Aorta (tissue), 5 donors: ENCODE measurements at regions not wholly inside any gene's neighbourhood (a gene's known extent, or its start where the extent isn't known, plus 50 kb on each side); places are given as distances from the start of the nearest gene placed in this dataset.

Experiments
- ATAC-seq: fragments of 200-7000 bp; cut with Tn5 transposase; one replicate; pipeline ENCODE4 v1.9.1; 2022; ENCODE audit warnings: moderate library complexity; ENCODE audit not compliant: low FRiP score
- DNase-seq, 2 donors: peaks; one replicate each; pipeline ENCODE4 v3.0.0-alpha.2; 2020
- H3K27ac ChIP-seq, 2 donors: one replicate each; pipeline ENCODE4 v1.5.1; 2013; ENCODE audit warnings: low read length in 2 of 2, mild to moderate bottlenecking in 2 of 2, moderate library complexity in 2 of 2, control low read depth in 1 of 2, inconsistent platforms in 1 of 2, low read depth in 1 of 2
- H3K27me3 ChIP-seq, 2 donors: one replicate each; pipeline ENCODE4 v1.6.1; 2013; ENCODE audit warnings: control low read depth in 1 of 2, low read length in 1 of 2, mild to moderate bottlenecking in 1 of 2, moderate library complexity in 1 of 2; ENCODE audit not compliant: insufficient read depth in 2 of 2, control insufficient read depth in 1 of 2
- H3K36me3 ChIP-seq, 2 donors: one replicate each; pipeline ENCODE4 v1.6.1; 2013; ENCODE audit warnings: control low read depth in 1 of 2, low read length in 1 of 2, mild to moderate bottlenecking in 1 of 2; ENCODE audit not compliant: insufficient read depth in 2 of 2, control insufficient read depth in 1 of 2
- H3K4me1 ChIP-seq, 2 donors: one replicate each; pipeline ENCODE4 v1.6.1; 2013; ENCODE audit warnings: low read length in 2 of 2, control low read depth in 1 of 2, mild to moderate bottlenecking in 1 of 2, moderate library complexity in 1 of 2; ENCODE audit not compliant: insufficient read depth in 2 of 2, control insufficient read depth in 1 of 2
- H3K4me3 ChIP-seq, 2 donors: one replicate each; pipeline ENCODE4 v1.5.1; 2013; ENCODE audit warnings: low read length in 2 of 2, control low read depth in 1 of 2, mild to moderate bottlenecking in 1 of 2
- H3K9me3 ChIP-seq: one replicate; pipeline ENCODE4 v1.6.1; 2013; ENCODE audit warnings: mild to moderate bottlenecking, low read length; ENCODE audit not compliant: control insufficient read depth
- WGBS, 2 donors: extraction: QIAGEN DNeasy Blood & Tissue Kit; methylation state at CpG; one replicate each; pipeline ENCODE4 v1.1.7; 2013; 5-methylcytosine and 5-hydroxymethylcytosine counted together
- intact Hi-C, 2 donors: fragments of 100-400 bp; cut with DNase I; formaldehyde crosslinking; loops; one replicate each; pipeline versions ENCODE4 v1.14.2 to v1.15.0; 2022
- donor health status: healthy with polysubstance abuse.
- donor health status: Bipolar disorder and iron deficiency.
- donor health status: DM: no; HTN: no; CAD: no.
- donor health status: DM: no; HTN: no; CAD: no.
- donor health status: DM: yes; HTN: yes; CAD: no.

- Histone ChIP-seq H3K4me1 (no peaks in the 10 kb centered on the region), H3K27ac (no peak overlapping the region), H3K4me3 (no peak overlapping the region), H3K36me3 (no peaks in the 10 kb centered on the region), H3K9me3 (peaks cover 6% of the 10 kb centered on the region), H3K27me3 (no peaks in the 10 kb centered on the region)
- intact Hi-C loops: no loop called here
- no peak for ATAC-seq
- WGBS, 2 donors: 77 to 78% methylated on average over 4 of the region's 4 CpGs
- DNase-seq: no peak
Observed at GRCh38 chr11:116118138-116118470, 613.9 kb upstream of the CADM1 start.

- 89 to 91% methylated on average over 12 of the region's 12 CpGs for WGBS, 2 donors
- no peak overlapping the region for H3K4me3 ChIP-seq
- DNase-seq (no peak), ATAC-seq (no peak)
- no peaks in the 10 kb centered on the region for H3K36me3 ChIP-seq
- no peak overlapping the region for H3K27ac ChIP-seq
- peaks cover 6% of the 10 kb centered on the region for H3K9me3 ChIP-seq
- H3K4me1 ChIP-seq: no peaks in the 10 kb centered on the region
- no peaks in the 10 kb centered on the region for H3K27me3 ChIP-seq
- intact Hi-C loops: no loop called here
Observed at GRCh38 chr11:116117331-116118137, 613.3 kb upstream of the CADM1 start.

GRCh38 chr11:116115801-116116200 lies 611.6 kb upstream of the CADM1 start:
- H3K27ac ChIP-seq: no peak overlapping the region
- DNase-seq (no peak), ATAC-seq (no peak)
- 88 to 92% methylated on average over 1 of the region's 1 CpG for WGBS, 2 donors
- no peak overlapping the region for H3K4me3 ChIP-seq
- intact Hi-C loops: no loop called here
- H3K9me3 ChIP-seq: peaks cover 8% of the 10 kb centered on the region
- no peaks in the 10 kb centered on the region for H3K36me3 ChIP-seq
- H3K27me3 ChIP-seq: no peaks in the 10 kb centered on the region
- no peaks in the 10 kb centered on the region for H3K4me1 ChIP-seq

GRCh38 chr11:116114198-116114651 lies 610.0 kb upstream of the CADM1 start:
- Histone ChIP-seq H3K36me3 (no peaks in the 10 kb centered on the region), H3K4me3 (no peak overlapping the region), H3K27ac (no peak overlapping the region), H3K27me3 (no peaks in the 10 kb centered on the region), H3K4me1 (no peaks in the 10 kb centered on the region), H3K9me3 (peaks cover 8% of the 10 kb centered on the region)
- no peak for DNase-seq
- no peak for ATAC-seq
- intact Hi-C loops: no loop called here
- WGBS, 2 donors: 76 to 88% methylated on average over 8 of the region's 8 CpGs

- ATAC-seq (no peak), DNase-seq (no peak)
- H3K4me1 ChIP-seq: no peaks in the 10 kb centered on the region
- no peak overlapping the region for H3K27ac ChIP-seq
- WGBS, 2 donors: 41 to 42% methylated on average over 9 of the region's 9 CpGs
- H3K4me3 ChIP-seq: no peak overlapping the region
- peaks cover 8% of the 10 kb centered on the region for H3K9me3 ChIP-seq
- H3K36me3 ChIP-seq: no peaks in the 10 kb centered on the region
- no peaks in the 10 kb centered on the region for H3K27me3 ChIP-seq
- intact Hi-C loops: no loop called here
Observed at GRCh38 chr11:116112087-116112935, 608.1 kb upstream of the CADM1 start.

GRCh38 chr11:116111546-116111945 lies 607.3 kb upstream of the CADM1 start:
- Histone ChIP-seq H3K4me3 (no peak overlapping the region), H3K27me3 (no peaks in the 10 kb centered on the region), H3K36me3 (no peaks in the 10 kb centered on the region), H3K4me1 (no peaks in the 10 kb centered on the region), H3K9me3 (peaks cover 7% of the 10 kb centered on the region), H3K27ac (no peak overlapping the region)
- intact Hi-C loops: no loop called here
- WGBS, 2 donors: 80 to 86% methylated on average over 3 of the region's 3 CpGs
- ATAC-seq (no peak), DNase-seq (no peak)

- H3K9me3 ChIP-seq: peaks cover 7% of the 10 kb centered on the region
- no peak overlapping the region for H3K4me3 ChIP-seq
- no peaks in the 10 kb centered on the region for H3K27me3 ChIP-seq
- intact Hi-C loops: no loop called here
- ATAC-seq (no peak), DNase-seq (no peak)
- H3K27ac ChIP-seq: no peak overlapping the region
- H3K4me1 ChIP-seq: no peaks in the 10 kb centered on the region
- 85% methylated on average over 1 of the region's 1 CpG for WGBS, 2 donors
- H3K36me3 ChIP-seq: no peaks in the 10 kb centered on the region
Observed at GRCh38 chr11:116110802-116111201, 606.6 kb upstream of the CADM1 start.

GRCh38 chr11:116110356-116110755 lies 606.1 kb upstream of the CADM1 start:
- 88 to 96% methylated on average over 1 of the region's 1 CpG for WGBS, 2 donors
- no peaks in the 10 kb centered on the region for H3K36me3 ChIP-seq
- no peak overlapping the region for H3K27ac ChIP-seq
- intact Hi-C loops: no loop called here
- no peak overlapping the region for H3K4me3 ChIP-seq
- H3K4me1 ChIP-seq: no peaks in the 10 kb centered on the region
- DNase-seq (no peak), ATAC-seq (no peak)
- H3K9me3 ChIP-seq: peaks cover 7% of the 10 kb centered on the region
- H3K27me3 ChIP-seq: no peaks in the 10 kb centered on the region

GRCh38 chr11:116109228-116109627 lies 605.0 kb upstream of the CADM1 start:
- H3K27ac ChIP-seq: no peak overlapping the region
- H3K9me3 ChIP-seq: peaks cover 5% of the 10 kb centered on the region
- no peaks in the 10 kb centered on the region for H3K36me3 ChIP-seq
- 80 to 81% methylated on average over 5 of the region's 5 CpGs for WGBS, 2 donors
- H3K27me3 ChIP-seq: no peaks in the 10 kb centered on the region
- no peak for ATAC-seq
- H3K4me3 ChIP-seq: no peak overlapping the region
- intact Hi-C loops: no loop called here
- H3K4me1 ChIP-seq: no peaks in the 10 kb centered on the region
- DNase-seq: no peak
